GM23248 (cell line): ENCODE measurements at regions not wholly inside any gene's neighbourhood (a gene's known extent, or its start where the extent isn't known, plus 50 kb on each side); places are given as distances from the start of the nearest gene placed in this dataset.

Experiments
- DNase-seq: peaks from one replicate; pipeline ENCODE4 v3.0.0-alpha.2; 2015
- H2AFZ ChIP-seq: fragments of 200-600 bp; sonication (generic); 2 replicates; pipeline ENCODE4 v1.6.1; 2016; ENCODE audit warnings: antibody characterized with exemption
- H3F3A ChIP-seq: fragments of 200-600 bp; sonication (generic); 2 replicates; pipeline ENCODE4 v1.6.1; 2016; ENCODE audit warnings: mild to moderate bottlenecking, antibody characterized with exemption, mixed run types; ENCODE audit not compliant: insufficient read depth
- H3K27ac ChIP-seq: fragments of 200-600 bp; sonication (generic); 2 replicates; pipeline ENCODE4 v1.5.1; 2016; ENCODE audit warnings: mild to moderate bottlenecking
- H3K27me3 ChIP-seq: fragments of 200-600 bp; sonication (generic); replicated peaks from 2 replicates; pipeline ENCODE4 v1.6.1; 2016; ENCODE audit warnings: mild to moderate bottlenecking; ENCODE audit not compliant: insufficient read depth
- H3K36me3 ChIP-seq: fragments of 200-600 bp; sonication (generic); 2 replicates; pipeline ENCODE4 v1.6.1; 2016; ENCODE audit warnings: low read depth, mild to moderate bottlenecking
- H3K4me1 ChIP-seq: fragments of 200-600 bp; sonication (generic); 2 replicates; pipeline ENCODE4 v1.6.1; 2016; ENCODE audit warnings: mild to moderate bottlenecking; ENCODE audit not compliant: insufficient read depth
- H3K4me2 ChIP-seq: fragments of 200-600 bp; sonication (generic); one replicate; pipeline ENCODE4 v1.6.1; 2016; ENCODE audit warnings: mild to moderate bottlenecking; ENCODE audit not compliant: unreplicated experiment
- H3K4me3 ChIP-seq: fragments of 200-600 bp; sonication (generic); 2 replicates; pipeline ENCODE4 v1.5.1; 2016; ENCODE audit warnings: mild to moderate bottlenecking
- H3K79me2 ChIP-seq: fragments of 200-600 bp; sonication (generic); 2 replicates; pipeline ENCODE4 v1.6.1; 2016; ENCODE audit warnings: mild to moderate bottlenecking; ENCODE audit not compliant: insufficient read depth
- H3K9ac ChIP-seq: fragments of 200-600 bp; sonication (generic); 2 replicates; pipeline ENCODE4 v1.6.1; 2016; ENCODE audit warnings: mild to moderate bottlenecking
- H3K9me2 ChIP-seq: fragments of 200-600 bp; sonication (generic); 2 replicates; pipeline ENCODE4 v1.6.1; 2016; ENCODE audit warnings: mixed run types, mild to moderate bottlenecking, moderate library complexity; ENCODE audit not compliant: insufficient read depth
- H3K9me3 ChIP-seq: fragments of 200-600 bp; sonication (generic); one replicate; pipeline ENCODE4 v1.6.1; 2017; ENCODE audit warnings: low read depth
- H4K20me1 ChIP-seq: fragments of 200-600 bp; sonication (generic); 2 replicates; pipeline ENCODE4 v1.6.0; 2016; ENCODE audit not compliant: insufficient read depth
- EZH2 ChIP-seq: fragments of 200-600 bp; sonication (generic); IDR thresholded peaks from 2 replicates; pipeline ENCODE4 v1.6.1; 2018; ENCODE audit warnings: antibody characterized with exemption, mild to moderate bottlenecking; ENCODE audit not compliant: insufficient read depth, poor library complexity, severe bottlenecking
- EZH2phosphoT487 ChIP-seq: fragments of 200-600 bp; sonication (generic); IDR thresholded peaks from 2 replicates; pipeline ENCODE4 v1.6.1; 2018; ENCODE audit warnings: antibody characterized with exemption, moderate library complexity, mild to moderate bottlenecking, low read depth; ENCODE audit not compliant: insufficient read depth
- WGBS, 2 experiments: methylation state at CpG; one replicate each; pipeline ENCODE4 v1.1.6; 2015 to 2017; ENCODE audit warnings: low lambda C conversion rate in 2 of 2, low coverage in 1 of 2; ENCODE audit errors: missing lambda C conversion rate in 2 of 2; 5-methylcytosine and 5-hydroxymethylcytosine counted together
- in situ Hi-C: fragments of 300-500 bp; cut with MboI; formaldehyde crosslinking; loops from 2 replicates; pipeline ENCODE4 v1.15.0; 2020

- H3K27ac ChIP-seq, result no peak overlapping the region
- H3K9me3 ChIP-seq, result no peaks in the 10 kb centered on the region
- in situ Hi-C loops, result no loop called here
- H3K4me2 ChIP-seq, result no peak overlapping the region
- no peaks in the 10 kb centered on the region for H3K27me3 ChIP-seq
- no peak overlapping the region for H3K4me3 ChIP-seq
- H3K9me2 ChIP-seq, result no peaks in the 10 kb centered on the region
- TF ChIP-seq EZH2 (no peak), EZH2phosphoT487 (no peak)
- H2AFZ ChIP-seq, result no peak overlapping the region
- DNase-seq, result no peak
- no peaks in the 10 kb centered on the region for H4K20me1 ChIP-seq
- no peaks in the 10 kb centered on the region for H3K79me2 ChIP-seq
- no peaks in the 10 kb centered on the region for H3K36me3 ChIP-seq
- H3K4me1 ChIP-seq, result no peaks in the 10 kb centered on the region
- no peaks in the 10 kb centered on the region for H3F3A ChIP-seq
- H3K9ac ChIP-seq, result no peak overlapping the region
Observed at GRCh38 chr4:132502096-132502552, 647.0 kb upstream of the PCDH10 start.

- 2 to 9% methylated on average over 2 of the region's 2 CpGs for WGBS, 2 experiments
- no peaks in the 10 kb centered on the region for H3K36me3 ChIP-seq
- DNase-seq, result no peak
- no peaks in the 10 kb centered on the region for H3K4me1 ChIP-seq
- H4K20me1 ChIP-seq, result no peaks in the 10 kb centered on the region
- H3K4me3 ChIP-seq, result no peak overlapping the region
- TF ChIP-seq EZH2, result no peak
- no peak for TF ChIP-seq EZH2phosphoT487
- H3K9me3 ChIP-seq, result no peaks in the 10 kb centered on the region
- H3F3A ChIP-seq, result no peaks in the 10 kb centered on the region
- H3K27ac ChIP-seq, result no peak overlapping the region
- in situ Hi-C loops, result no loop called here
- H3K9ac ChIP-seq, result no peak overlapping the region
- no peaks in the 10 kb centered on the region for H3K79me2 ChIP-seq
- H3K27me3 ChIP-seq, result no peaks in the 10 kb centered on the region
- H3K9me2 ChIP-seq, result no peaks in the 10 kb centered on the region
- H3K4me2 ChIP-seq, result no peak overlapping the region
- H2AFZ ChIP-seq, result no peak overlapping the region
Observed at GRCh38 chr4:132504438-132504837, 644.7 kb upstream of the PCDH10 start.

- Histone ChIP-seq H3K36me3 (no peaks in the 10 kb centered on the region), H3K27ac (no peak overlapping the region), H3K9me2 (no peaks in the 10 kb centered on the region), H4K20me1 (no peaks in the 10 kb centered on the region), H3K27me3 (no peaks in the 10 kb centered on the region), H2AFZ (no peak overlapping the region), H3K79me2 (no peaks in the 10 kb centered on the region), H3F3A (no peaks in the 10 kb centered on the region), H3K9ac (no peak overlapping the region), H3K4me2 (no peak overlapping the region), H3K4me3 (no peak overlapping the region), H3K9me3 (no peaks in the 10 kb centered on the region), H3K4me1 (no peaks in the 10 kb centered on the region)
- 14 to 32% methylated on average over 2 of the region's 2 CpGs for WGBS, 2 experiments
- in situ Hi-C loops, result no loop called here
- DNase-seq, result no peak
- no peak for TF ChIP-seq EZH2phosphoT487
- TF ChIP-seq EZH2, result no peak
Observed at GRCh38 chr4:132506568-132506967, 642.5 kb upstream of the PCDH10 start.

- no peaks in the 10 kb centered on the region for H3K36me3 ChIP-seq
- no peak overlapping the region for H3K4me3 ChIP-seq
- no peaks in the 10 kb centered on the region for H3K9me2 ChIP-seq
- H3K27ac ChIP-seq, result no peak overlapping the region
- TF ChIP-seq EZH2phosphoT487 (no peak), EZH2 (no peak)
- H3K9me3 ChIP-seq, result no peaks in the 10 kb centered on the region
- WGBS, 2 experiments, result 2 to 4% methylated on average over 2 of the region's 2 CpGs
- no peak overlapping the region for H3K9ac ChIP-seq
- H3K4me2 ChIP-seq, result no peak overlapping the region
- in situ Hi-C loops, result no loop called here
- DNase-seq, result no peak
- H3K79me2 ChIP-seq, result no peaks in the 10 kb centered on the region
- no peaks in the 10 kb centered on the region for H3K4me1 ChIP-seq
- H3F3A ChIP-seq, result no peaks in the 10 kb centered on the region
- no peaks in the 10 kb centered on the region for H4K20me1 ChIP-seq
- no peaks in the 10 kb centered on the region for H3K27me3 ChIP-seq
- no peak overlapping the region for H2AFZ ChIP-seq
Observed at GRCh38 chr4:132513491-132513890, 635.6 kb upstream of the PCDH10 start.

- WGBS, 2 experiments, result 0 to 4% methylated on average over 1 of the region's 1 CpG
Observed at GRCh38 chr4:132526652-132527051, 622.4 kb upstream of the PCDH10 start.

More at GRCh38 chr4:132526652-132527051, 622.4 kb upstream of the PCDH10 start:
- Histone ChIP-seq H3K79me2 (no peaks in the 10 kb centered on the region), H3F3A (no peaks in the 10 kb centered on the region), H2AFZ (no peak overlapping the region), H3K4me1 (no peaks in the 10 kb centered on the region), H3K4me2 (no peak overlapping the region), H3K4me3 (no peak overlapping the region), H3K27me3 (no peaks in the 10 kb centered on the region), H3K9me2 (no peaks in the 10 kb centered on the region), H3K36me3 (no peaks in the 10 kb centered on the region), H4K20me1 (no peaks in the 10 kb centered on the region), H3K9ac (no peak overlapping the region), H3K9me3 (no peaks in the 10 kb centered on the region), H3K27ac (no peak overlapping the region)
- in situ Hi-C loops, result no loop called here
- DNase-seq, result no peak
- no peak for TF ChIP-seq EZH2
- TF ChIP-seq EZH2phosphoT487, result no peak
